Neural progenitor cell (in vitro differentiated cells): ENCODE measurements at regions not wholly inside any gene's neighbourhood (a gene's known extent, or its start where the extent isn't known, plus 50 kb on each side); places are given as distances from the start of the nearest gene placed in this dataset.

Source experiments
- DNase-seq: peaks from one replicate; pipeline ENCODE4 v3.0.0-alpha.2; 2016; ENCODE audit warnings: low spot score
- H2AFZ ChIP-seq: fragments of 200-600 bp; sonication (generic); replicated peaks from 2 replicates; pipeline ENCODE4 v1.6.1; 2016; ENCODE audit warnings: antibody characterized with exemption
- H3F3A ChIP-seq: fragments of 200-600 bp; sonication (generic); 2 replicates; pipeline ENCODE4 v1.6.1; 2016; ENCODE audit warnings: antibody characterized with exemption, low read depth
- H3K27ac ChIP-seq: fragments of 200-600 bp; sonication (generic); 2 replicates; pipeline ENCODE4 v1.5.1; 2016; ENCODE audit warnings: mild to moderate bottlenecking
- H3K27me3 ChIP-seq: fragments of 200-600 bp; sonication (generic); 2 replicates; pipeline ENCODE4 v1.6.1; 2016; ENCODE audit warnings: mild to moderate bottlenecking, moderate library complexity
- H3K36me3 ChIP-seq: fragments of 200-600 bp; sonication (generic); 2 replicates; pipeline ENCODE4 v1.5.1; 2016
- H3K4me1 ChIP-seq: fragments of 200-600 bp; sonication (generic); 2 replicates; pipeline ENCODE4 v1.6.1; 2016; ENCODE audit warnings: mixed run types
- H3K4me2 ChIP-seq: fragments of 200-600 bp; sonication (generic); 2 replicates; pipeline ENCODE4 v1.6.1; 2016
- H3K4me3 ChIP-seq: fragments of 200-600 bp; sonication (generic); 2 replicates; pipeline ENCODE4 v1.5.1; 2016
- H3K79me2 ChIP-seq: fragments of 200-600 bp; sonication (generic); 2 replicates; pipeline ENCODE4 v1.6.1; 2016; ENCODE audit warnings: low read depth
- H3K9ac ChIP-seq: fragments of 200-600 bp; sonication (generic); 2 replicates; pipeline ENCODE4 v1.6.1; 2016
- H3K9me3 ChIP-seq: fragments of 200-600 bp; sonication (generic); 2 replicates; pipeline ENCODE4 v1.5.1; 2016; ENCODE audit warnings: low read depth
- H4K20me1 ChIP-seq: fragments of 200-600 bp; sonication (generic); 2 replicates; pipeline ENCODE4 v1.6.1; 2016; ENCODE audit warnings: low read depth
- H3K27ac Mint-ChIP-seq: 3 replicates; pipeline ENCODE4 v1.8.0; 2021; ENCODE audit warnings: mixed read lengths
- H3K27me3 Mint-ChIP-seq: 2 replicates; pipeline ENCODE4 v1.8.0; 2022; ENCODE audit warnings: low read depth, mild to moderate bottlenecking, inconsistent platforms, moderate library complexity, mixed read lengths; ENCODE audit not compliant: insufficient read depth
- H3K36me3 Mint-ChIP-seq: 3 replicates; pipeline ENCODE4 v1.8.0; 2021; ENCODE audit warnings: mixed read lengths
- H3K4me1 Mint-ChIP-seq: 3 replicates; pipeline ENCODE4 v1.8.0; 2021; ENCODE audit warnings: mixed read lengths
- H3K4me3 Mint-ChIP-seq: 3 replicates; pipeline ENCODE4 v1.8.0; 2021; ENCODE audit warnings: mild to moderate bottlenecking, moderate library complexity, mixed read lengths
- H3K9me3 Mint-ChIP-seq: 3 replicates; pipeline ENCODE4 v1.8.0; 2020; ENCODE audit warnings: mixed read lengths
- CTCF ChIP-seq: fragments of 200-600 bp; sonication (generic); IDR thresholded peaks from 2 replicates; pipeline ENCODE4 v1.5.1; 2017; ENCODE audit warnings: antibody characterized with exemption, mild to moderate bottlenecking
- EZH2 ChIP-seq: fragments of 200-600 bp; sonication (generic); IDR thresholded peaks from 2 replicates; pipeline ENCODE4 v1.6.1; 2017; ENCODE audit warnings: antibody characterized with exemption, mild to moderate bottlenecking, moderate library complexity
- EZH2phosphoT487 ChIP-seq: fragments of 200-600 bp; sonication (generic); IDR thresholded peaks from 2 replicates; pipeline ENCODE4 v1.6.1; 2017; ENCODE audit warnings: antibody characterized with exemption

DNA sequence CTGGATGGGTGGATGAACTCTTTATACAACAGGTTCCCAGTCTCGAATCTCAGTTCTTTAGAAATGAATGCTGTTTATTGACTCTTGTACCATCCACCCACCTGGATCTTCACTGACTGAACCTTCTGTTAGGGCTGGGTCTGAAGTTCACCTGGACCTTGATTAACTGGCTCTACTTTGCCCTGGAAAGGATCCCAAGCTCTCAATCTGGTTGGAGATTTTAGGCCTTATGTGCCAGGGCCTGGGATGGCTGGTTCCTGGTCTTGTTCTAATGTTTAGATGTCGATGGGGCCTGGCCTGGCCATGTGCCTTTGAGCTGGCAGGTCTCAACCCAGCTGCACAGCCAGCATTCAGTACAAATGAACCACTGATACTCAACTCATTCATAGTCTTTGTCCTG, 76.5 kb upstream of the MED13L start:
- Histone ChIP-seq H4K20me1 (no peaks in the 10 kb centered on the region), H3K9ac (no peak overlapping the region), H3K4me3 (no peak overlapping the region), H3K79me2 (no peaks in the 10 kb centered on the region), H3K9me3 (no peaks in the 10 kb centered on the region), H3K36me3 (no peaks in the 10 kb centered on the region), H3K27ac (no peak overlapping the region), H3K4me1 (no peaks in the 10 kb centered on the region), H3K27me3 (no peaks in the 10 kb centered on the region), H3F3A (peaks cover 6% of the 10 kb centered on the region), H3K4me2 (no peak overlapping the region), H2AFZ (no peak overlapping the region)
- Mint-ChIP-seq H3K27ac (no peak overlapping the region), H3K36me3 (no peaks in the 10 kb centered on the region), H3K4me3 (no peak overlapping the region), H3K9me3 (no peaks in the 10 kb centered on the region), H3K27me3 (peaks cover 4% of the 10 kb centered on the region), H3K4me1 (peaks cover 15% of the 10 kb centered on the region)
- TF ChIP-seq EZH2phosphoT487 (no peak), CTCF (no peak), EZH2 (no peak)
- no peak for DNase-seq

DNA sequence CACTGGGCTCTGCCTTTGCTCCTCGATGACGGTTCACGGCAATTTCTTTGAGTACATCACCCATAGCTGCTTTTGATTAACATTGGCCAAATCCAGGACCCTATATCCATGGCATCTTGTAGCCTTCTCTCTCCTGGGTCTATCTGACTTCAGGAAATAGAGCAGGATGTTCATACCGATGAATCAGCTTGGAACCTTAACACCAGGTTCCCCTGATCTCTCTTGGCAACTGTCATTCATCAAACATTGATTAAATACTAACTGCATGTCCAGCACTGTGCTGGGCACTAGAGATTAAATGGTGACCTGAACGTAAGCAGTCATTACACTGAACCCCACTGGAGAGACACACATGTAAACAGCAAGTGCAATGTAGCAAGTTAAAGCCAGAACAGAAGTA, 77.0 kb upstream of the MED13L start:
- no peak overlapping the region for H3K4me3 ChIP-seq
- no peak overlapping the region for H2AFZ ChIP-seq
- Mint-ChIP-seq H3K9me3 (no peaks in the 10 kb centered on the region), H3K27me3 (peaks cover 4% of the 10 kb centered on the region), H3K27ac (no peak overlapping the region), H3K4me1 (peaks cover 21% of the 10 kb centered on the region), H3K36me3 (no peaks in the 10 kb centered on the region), H3K4me3 (no peak overlapping the region)
- H3K27me3 ChIP-seq = no peaks in the 10 kb centered on the region
- peaks cover 9% of the 10 kb centered on the region for H3F3A ChIP-seq
- H4K20me1 ChIP-seq = no peaks in the 10 kb centered on the region
- H3K27ac ChIP-seq = no peak overlapping the region
- no peaks in the 10 kb centered on the region for H3K9me3 ChIP-seq
- TF ChIP-seq CTCF = no peak
- no peak for TF ChIP-seq EZH2
- no peak for TF ChIP-seq EZH2phosphoT487
- no peaks in the 10 kb centered on the region for H3K4me1 ChIP-seq
- DNase-seq = no peak
- no peaks in the 10 kb centered on the region for H3K79me2 ChIP-seq
- no peak overlapping the region for H3K9ac ChIP-seq
- H3K4me2 ChIP-seq = no peak overlapping the region
- H3K36me3 ChIP-seq = no peaks in the 10 kb centered on the region

DNA sequence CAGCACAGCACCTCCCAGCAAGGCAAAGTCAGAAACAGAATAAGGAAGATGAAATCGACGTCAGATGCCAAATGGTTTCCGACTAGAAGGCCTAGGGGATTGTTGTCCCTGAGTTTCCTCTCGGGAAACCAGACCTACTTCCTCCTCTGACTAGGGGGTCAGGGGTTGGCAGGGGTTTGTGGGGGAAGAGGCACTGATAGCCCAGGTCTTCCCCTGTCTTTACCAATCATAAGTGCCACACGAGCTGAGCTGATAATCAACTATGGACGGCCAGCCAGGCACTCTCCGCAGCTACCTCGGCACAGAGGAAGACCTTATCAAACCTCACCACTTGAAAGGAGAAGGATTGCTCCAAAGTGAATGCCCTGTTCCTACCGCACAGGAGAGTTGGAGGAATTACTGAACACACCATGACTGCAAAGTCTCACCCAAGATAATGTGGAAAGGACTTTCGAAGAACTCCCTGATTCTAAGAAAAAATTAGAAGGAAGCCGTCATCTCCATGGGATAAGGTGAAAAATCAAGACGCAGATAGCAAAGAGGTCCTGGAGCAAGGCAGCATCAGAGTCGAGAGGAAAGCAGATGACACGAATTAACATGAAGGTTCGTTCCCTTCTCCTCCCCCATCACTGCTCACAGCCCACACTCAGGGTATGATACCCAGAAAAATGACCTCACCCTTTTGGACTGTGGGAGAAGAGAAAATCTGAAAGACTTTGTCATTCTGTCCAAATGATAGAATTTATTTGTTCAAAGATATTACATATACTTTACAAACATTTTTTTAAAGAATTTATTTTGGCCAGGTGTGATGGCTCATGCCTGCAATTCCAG, 77.7 kb upstream of the MED13L start:
- no peaks in the 10 kb centered on the region for H3K9me3 ChIP-seq
- no peak overlapping the region for H3K9ac ChIP-seq
- no peaks in the 10 kb centered on the region for H3K4me1 ChIP-seq
- peaks cover 4% of the 10 kb centered on the region for H3K27me3 Mint-ChIP-seq
- no peaks in the 10 kb centered on the region for H3K36me3 Mint-ChIP-seq
- H3K9me3 Mint-ChIP-seq = no peaks in the 10 kb centered on the region
- H3K4me3 Mint-ChIP-seq = no peak overlapping the region
- H3K27me3 ChIP-seq = no peaks in the 10 kb centered on the region
- no peak for DNase-seq
- no peak overlapping the region for H3K4me3 ChIP-seq
- TF ChIP-seq EZH2phosphoT487 (no peak), EZH2 (no peak), CTCF (no peak)
- no peaks in the 10 kb centered on the region for H3K79me2 ChIP-seq
- no peak overlapping the region for H3K27ac ChIP-seq
- H3K4me2 ChIP-seq = no peak overlapping the region
- no peaks in the 10 kb centered on the region for H3K36me3 ChIP-seq
- no peak overlapping the region for H3K27ac Mint-ChIP-seq
- H2AFZ ChIP-seq = no peak overlapping the region
- peaks cover 12% of the 10 kb centered on the region for H3F3A ChIP-seq
- H3K4me1 Mint-ChIP-seq = peaks cover 24% of the 10 kb centered on the region
- no peaks in the 10 kb centered on the region for H4K20me1 ChIP-seq
